CD4-positive, alpha-beta T cell treated with Interleukin-21 for 1 hour (primary cell): ENCODE measurements at regions not wholly inside any gene's neighbourhood (a gene's known extent, or its start where the extent isn't known, plus 50 kb on each side); places are given as distances from the start of the nearest gene placed in this dataset.

ENCODE experiments used
- DNase-seq: peaks from one replicate; pipeline ENCODE4 v3.0.0-alpha.2; 2020

DNA sequence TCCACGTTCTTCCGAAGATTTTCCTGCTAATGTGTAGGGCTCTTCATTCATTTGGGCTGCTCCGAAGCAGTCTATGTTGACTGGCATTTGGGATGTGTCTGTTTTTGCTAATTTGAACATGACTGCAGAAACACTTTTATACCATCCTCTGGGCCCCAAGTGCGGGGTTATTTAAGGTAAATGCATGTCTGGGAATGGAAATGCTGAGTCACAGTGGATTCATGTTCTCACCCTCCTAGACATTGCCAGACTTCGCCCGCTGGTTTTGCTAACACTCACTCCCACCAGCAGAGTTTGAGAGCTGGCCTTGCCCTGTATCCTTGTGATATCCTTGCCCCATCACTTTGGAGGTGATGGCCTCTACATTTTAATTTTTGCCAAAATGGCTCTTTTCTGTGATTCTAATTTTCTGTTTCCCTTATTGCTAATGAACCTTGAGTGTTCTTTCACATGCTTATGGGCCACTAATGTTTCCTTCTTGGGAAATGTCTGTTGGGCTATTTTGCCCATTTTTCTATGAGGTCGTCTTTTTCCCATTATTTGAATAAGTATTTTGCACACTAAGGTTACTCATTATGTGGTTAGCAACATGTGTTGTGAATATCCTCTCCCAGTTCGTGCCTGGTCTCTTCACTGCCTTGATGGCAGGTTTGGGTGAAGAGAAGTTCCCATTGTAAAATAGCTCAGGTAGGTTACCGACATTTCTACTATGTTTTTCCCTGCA lies 204.1 kb downstream of the GLI2 start:
- DNase-seq = no peak

DNA sequence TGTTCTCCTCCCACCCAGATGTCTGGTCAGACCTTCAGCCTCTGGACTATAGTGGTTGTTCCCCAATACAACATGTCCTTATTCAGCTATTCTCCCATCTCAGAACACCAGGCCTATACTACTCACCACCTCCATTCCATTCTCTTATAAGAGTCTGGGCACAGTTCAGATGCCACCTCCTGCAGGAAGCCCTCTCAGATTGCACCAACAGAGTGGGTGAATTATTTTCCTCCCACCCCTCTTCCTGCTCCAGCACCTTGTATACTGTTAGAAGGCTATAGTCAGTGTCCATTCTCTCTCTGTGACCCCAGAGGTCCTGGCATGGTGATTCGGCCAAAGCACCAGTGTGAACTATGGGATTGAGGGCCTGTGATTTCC lies 204.6 kb downstream of the GLI2 start:
- DNase-seq = no peak

DNA sequence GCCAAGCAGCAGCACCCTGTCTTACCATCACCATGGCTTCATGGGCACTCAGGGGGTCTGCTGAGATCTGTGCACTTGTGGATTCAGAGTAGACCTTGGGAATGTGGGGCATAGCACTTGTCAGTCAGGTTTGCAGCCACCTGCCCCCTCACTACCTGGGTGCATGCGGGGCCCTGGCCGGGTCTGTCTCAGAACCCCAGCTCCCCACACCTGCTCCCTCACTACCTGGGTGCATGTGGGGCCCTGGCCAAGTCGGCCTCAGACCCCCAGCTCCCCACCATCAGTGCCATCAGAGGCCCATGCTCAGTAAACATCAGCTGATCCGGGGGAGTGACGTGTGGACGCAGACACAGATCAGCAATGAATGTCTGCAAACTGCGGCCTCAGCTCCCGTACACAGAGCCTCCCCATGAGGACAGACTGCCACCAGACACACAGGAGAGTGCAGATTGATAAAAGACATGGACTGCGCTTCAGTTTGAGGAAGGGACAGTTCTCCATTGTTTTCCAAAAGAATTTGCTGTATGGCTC lies 205.1 kb downstream of the GLI2 start:
- no peak for DNase-seq

DNA sequence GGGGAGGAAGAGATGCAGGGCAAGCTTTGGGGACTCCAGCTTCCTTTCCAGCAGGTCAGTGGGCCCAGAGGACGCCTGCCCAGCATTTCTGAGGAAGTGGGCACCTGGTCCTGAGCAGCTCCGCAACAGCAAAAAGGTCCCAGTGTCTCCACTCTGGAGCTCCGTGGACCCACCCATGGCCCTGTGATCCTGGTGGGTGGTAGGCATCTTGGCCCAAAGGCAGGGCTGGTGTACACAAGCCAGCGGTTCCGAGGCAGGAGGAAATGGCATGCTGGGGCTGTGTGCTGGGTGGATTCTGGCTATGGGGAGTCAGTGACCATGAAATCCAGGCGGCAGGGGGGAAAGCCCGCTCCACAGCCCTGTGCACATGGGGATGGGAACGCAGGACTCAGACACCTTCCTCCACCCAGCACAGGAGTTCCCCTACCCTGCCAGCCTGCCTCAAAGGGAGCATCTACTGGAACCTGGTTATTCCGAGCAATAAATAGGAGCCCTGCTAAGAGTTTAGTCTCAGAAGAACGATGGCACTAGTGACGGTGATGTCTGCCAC lies 206.0 kb downstream of the GLI2 start:
- no peak for DNase-seq

DNA sequence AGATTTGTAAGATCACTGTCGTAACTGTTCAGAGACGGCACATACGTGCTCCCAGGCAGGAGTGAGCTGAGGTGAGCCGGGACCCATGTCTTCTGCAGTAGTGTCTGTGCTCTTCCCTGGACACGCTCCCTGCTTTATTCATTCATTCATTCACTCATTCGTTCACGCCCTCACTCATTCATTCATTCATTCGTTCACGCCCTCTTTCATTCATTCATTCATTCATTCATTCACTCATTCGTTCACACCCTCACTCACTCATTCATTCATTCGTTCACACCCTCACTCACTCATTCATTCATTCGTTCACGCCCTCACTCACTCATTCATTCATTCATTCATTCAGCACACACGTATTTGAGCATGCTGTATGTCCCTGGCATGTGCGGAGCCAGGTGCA lies 207.0 kb downstream of the GLI2 start:
- DNase-seq = no peak

DNA sequence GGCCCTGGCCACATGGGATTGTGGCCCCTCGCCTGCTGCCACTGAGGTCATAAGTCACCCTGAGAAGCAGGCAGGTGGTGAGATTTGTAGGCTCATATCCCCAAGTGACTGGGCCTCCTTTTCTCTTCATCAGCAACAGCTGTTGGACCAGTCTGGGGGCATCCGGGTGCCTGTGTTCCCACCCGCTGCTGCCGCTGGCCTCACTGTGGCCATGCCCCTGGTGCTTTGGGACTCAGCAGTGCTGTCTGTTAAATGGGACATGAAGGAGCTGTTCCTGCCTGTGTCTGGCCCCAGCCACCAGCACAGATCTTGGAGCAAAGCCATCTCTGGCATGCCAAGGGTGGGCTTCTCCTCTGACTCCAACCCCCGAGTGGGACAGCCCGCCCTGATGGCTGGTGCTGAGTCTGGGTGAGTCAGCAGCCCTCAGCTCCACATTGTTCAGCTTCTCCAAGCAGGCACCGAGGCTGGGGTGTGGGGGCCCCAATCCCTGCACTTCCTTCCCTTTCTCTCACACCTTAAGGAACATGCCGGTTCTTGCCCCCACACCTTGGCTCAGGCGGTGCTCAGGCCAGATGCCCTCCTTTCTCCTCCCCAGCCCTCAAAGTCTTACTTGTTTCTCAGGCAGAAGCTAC lies 207.9 kb downstream of the GLI2 start:
- DNase-seq = no peak

DNA sequence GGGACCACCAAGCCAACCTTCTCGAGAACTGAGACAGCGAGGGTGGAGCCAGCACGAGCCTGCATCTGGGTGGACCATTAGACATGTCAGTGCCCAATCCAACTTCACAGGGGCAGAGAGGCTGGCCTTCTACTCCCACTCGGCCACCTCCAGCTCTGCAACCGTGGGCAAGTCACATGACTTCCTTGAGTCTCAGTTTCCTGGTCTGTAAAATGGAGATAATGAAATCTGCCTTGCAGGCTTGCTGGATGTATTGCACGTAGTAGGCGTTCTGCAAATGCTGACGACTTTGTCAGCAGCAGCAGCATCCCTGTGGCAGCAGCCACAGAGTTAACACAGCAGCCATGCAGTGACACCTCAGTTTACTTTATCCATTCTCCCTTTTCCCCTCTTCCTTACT lies 208.9 kb downstream of the GLI2 start:
- no peak for DNase-seq

DNA sequence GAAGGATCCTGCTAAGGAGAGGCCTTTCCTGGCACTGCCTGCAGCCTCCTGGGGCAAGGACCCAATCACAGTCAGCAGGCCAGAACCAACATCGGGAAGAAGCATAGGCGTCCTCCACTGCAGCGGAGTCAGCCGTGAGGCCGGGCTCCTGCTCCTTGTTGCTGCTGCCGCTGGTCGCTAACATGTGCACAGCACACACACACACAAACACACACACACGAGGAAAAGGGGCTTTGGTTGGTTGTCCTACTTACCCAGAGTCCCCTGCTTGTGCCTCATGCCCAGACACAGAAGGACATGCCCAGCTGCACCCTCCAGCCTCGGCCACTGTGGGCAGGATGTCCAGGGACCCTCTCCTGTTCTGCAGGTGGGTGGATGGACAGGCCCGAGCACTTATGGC lies 209.4 kb downstream of the GLI2 start:
- DNase-seq = no peak

DNA sequence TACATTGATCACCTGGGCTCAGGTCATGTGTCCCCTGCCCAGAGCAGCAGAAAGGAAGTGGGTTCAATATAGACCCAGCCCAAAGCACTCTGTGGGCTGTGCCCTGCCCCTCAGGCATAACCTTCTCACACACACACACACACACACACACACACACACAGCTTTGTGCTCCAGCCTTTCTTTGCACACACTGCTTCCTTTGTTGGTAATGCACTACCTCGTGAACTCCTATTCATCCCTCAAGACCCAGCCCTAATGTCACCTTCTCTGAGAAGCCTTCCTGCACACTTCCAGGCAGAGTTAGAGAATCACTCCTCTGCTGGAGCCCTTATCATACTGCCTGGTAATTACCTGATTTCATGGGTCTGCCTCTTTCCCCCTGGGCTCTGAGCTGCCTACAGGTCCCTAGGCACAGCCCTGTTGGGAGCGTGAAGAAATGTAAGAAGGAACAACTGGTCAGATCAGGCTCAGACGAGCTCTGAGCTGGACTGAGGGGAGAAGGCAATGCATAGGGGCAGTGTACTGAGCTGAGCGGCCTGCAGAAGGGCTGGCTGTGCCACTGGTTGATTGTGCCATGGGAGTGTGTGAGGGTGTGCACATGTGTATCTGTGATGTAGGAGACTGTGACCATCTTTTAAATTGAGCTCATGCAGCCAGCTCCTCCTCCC lies 210.3 kb downstream of the GLI2 start:
- no peak for DNase-seq

DNA sequence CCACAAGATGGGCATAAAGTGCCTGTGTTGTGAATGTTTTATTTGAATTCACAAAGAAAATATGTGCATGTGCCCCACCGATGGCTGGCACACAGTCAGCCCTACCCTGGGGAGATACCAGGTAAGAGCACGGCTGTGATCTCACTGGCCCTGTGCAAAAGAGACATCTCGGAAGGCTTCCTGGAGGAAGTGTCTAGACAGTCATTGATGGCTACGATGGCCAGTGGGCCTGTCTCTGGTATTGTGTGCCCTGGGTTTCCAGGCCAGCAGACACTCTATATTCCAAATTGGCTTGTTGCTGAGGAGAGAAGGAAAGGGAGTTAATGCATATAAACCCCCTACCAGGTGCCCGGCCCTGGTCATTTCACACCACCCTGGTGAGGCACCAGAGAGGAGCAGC lies 211.7 kb downstream of the GLI2 start:
- no peak for DNase-seq

DNA sequence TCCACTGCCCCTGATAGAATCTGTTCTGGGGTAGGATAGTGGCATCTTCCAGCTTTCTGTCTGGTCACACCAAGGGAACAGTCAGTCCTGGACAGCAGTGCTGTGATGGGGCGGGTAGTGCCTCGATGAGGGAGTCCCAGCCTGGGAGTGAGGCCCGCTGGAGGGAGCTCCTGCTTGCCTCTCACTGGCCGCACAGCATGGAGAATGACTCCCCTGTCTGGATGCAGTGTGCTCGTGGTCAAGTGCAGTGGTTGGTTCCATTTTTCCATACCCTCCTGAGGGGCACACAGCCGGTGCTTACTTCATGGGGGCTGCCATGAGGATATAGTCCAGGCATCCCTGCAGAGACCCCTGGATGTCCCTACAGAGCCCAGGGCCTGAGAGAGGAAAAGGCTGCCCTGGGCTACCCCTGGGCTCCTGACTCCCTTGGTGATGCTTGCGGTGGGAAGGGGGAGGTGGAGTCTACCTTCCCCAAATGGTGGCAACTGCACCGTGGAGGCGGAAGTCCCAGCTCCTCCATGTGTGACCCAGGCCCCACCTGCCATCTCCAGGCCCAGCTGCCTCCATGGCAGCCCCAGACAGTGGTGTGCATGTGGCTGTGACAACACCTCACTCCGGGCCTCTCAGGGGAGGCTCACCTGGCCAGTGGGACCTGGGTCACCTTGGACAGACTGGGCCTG lies 212.5 kb downstream of the GLI2 start:
- DNase-seq = no peak

DNA sequence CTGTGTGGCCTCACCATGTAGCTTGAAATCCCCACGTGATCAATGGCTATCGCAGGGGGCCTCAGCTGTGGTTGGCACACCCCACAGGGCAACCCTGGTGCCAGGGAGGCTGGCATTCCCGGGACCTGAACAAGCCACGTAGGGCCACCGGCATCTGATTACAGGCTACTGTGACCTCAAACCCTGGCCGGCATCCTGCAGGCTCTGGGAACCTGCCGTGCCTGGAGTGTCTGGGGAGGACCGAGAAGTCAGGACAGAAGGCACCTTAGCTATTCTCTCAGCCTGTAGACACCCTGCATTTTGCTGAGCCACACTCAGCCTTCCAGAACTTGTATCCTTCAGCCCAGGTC lies 213.0 kb downstream of the GLI2 start:
- no peak for DNase-seq

DNA sequence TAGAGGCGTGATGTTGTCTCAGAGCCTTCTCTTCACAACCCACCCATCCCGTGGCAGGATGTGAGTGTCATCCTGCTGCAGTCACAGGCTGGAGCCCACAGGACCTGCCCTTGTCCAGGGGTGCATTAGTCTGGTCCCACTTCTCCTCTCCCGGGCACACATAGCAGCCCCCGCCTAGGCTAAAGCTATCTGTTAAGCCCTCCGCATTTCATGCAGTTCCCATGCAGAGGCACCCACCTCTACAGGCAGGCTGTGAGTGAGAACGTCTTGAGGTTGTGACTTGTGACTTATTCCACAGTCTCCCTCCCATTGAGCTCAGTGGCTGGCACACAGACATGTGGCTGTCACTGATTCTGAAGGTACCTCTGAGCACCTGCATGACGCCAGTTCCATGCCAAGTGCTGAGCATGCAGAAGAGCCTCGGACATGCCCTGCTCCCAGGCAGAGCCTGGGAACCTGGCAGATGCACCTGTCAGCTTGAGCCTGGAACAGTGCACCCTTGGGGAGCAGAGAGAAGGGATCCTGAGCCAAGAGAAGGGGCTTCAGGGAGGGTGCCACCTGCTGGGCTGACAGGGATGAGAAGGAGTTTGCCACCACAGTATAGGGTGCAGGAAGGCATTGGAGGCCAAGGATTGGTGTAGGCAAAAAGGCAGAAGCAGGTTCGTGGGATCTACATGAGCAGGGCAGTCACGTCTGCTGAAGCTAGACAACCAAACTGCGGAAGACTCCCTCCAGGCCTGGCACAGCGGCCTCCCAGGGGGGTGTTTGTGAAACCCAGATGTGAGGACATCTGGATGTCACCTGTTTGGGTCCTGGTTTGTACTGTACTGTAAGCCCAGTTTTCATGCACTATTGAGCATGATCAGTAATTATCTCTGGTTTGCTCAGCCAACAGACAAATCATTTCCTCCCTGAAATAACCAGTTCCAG lies 213.6 kb downstream of the GLI2 start:
- DNase-seq = no peak

DNA sequence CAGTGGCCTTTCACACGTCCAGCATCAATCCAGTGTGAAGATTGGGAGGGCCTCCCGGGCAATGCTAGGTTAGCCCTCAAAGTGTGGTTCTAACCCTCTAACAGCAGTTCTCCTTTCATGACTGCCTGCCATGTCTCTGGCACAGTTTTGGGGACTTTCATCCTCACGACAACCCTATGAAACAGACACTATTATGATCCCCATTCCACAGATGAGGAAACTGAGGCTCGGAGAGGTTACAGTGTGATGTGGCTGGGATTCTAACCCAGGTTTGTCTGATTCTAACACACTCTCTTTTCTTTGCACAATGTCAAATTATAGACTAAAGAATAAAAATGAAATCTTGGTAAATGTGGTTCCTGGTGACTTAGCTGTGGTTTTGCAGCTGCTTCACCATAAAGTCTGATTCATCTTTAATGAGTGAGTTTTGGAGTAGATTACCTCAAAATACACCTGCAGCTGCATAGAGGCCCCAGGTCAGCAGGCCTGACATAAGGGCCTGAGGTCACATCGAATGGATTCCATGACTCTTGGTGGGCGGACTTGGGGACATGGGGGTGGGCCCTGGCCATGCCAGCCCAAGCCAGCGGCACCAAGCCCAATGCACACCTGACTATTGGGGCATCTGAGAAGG lies 214.4 kb downstream of the GLI2 start:
- no peak for DNase-seq

DNA sequence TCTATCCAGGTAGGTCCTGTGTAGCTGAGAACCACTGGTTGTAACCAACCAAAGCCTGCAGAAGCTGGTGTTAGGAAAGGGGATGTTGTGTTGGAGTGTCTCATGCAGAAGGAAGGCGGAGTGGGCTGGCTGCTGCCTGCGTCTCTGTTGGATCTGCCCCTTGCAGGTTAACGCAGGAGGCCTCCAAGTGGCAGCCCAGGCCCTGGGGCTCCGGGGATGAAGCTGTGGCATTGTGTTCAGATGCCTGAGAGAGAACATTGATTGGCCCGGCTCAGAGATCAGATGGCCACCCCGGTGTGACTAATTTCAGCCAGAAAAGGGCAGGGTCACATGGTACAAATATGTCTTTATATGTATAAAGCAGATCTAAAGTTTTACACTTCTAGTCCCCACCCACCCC lies 216.0 kb downstream of the GLI2 start:
- DNase-seq = no peak

DNA sequence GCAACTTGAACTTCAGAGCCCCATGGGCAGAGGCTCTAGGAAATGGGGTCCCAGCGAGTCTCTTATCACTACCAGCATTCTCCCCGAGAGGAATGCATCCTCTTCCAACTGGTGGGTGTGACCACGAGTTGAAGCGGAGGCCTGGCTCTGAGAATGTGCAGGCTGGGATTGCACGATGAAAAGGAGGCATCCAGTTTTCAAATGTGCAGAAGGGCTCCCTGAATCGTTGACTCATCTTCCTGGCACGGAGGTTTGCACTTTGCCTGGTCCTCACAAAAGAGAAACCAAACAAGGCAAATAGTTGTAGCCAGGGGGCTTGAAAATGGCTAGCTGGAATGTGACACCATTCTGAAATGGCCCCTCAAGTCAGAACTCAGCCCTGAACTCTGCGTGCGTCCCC lies 216.7 kb downstream of the GLI2 start:
- no peak for DNase-seq

DNA sequence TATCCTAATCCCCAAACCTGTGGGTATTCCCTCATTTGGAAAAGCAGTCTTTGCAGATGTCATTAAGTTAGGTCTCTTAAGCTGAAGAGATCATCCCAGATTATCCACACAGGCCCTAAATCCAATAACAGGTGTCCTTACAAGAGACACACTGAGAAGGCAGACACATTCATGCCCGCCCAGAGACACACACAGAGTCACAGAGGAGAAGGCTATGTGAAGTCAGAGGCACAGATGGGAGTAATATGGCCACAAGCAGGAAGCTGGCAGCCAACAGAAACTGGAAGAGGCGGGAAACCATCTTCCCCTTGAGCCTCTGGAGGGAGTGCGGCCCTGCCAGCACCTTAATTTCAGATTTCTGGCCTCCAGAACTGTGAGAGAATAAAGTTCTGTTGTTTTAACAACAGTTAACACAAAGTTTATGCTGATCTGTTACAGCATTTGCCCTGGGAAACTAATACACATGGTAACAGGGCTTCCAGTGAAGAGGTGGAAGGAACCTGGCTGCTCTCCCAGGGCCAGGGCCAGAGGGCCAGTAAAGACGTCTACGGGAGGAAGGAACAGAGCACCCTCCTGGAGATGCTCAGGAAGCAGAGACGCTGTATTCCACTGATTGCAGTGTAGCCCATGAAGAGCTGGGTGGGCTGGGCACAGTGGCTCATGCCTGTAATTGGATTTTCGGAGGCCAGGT lies 217.5 kb downstream of the GLI2 start:
- DNase-seq = no peak

DNA sequence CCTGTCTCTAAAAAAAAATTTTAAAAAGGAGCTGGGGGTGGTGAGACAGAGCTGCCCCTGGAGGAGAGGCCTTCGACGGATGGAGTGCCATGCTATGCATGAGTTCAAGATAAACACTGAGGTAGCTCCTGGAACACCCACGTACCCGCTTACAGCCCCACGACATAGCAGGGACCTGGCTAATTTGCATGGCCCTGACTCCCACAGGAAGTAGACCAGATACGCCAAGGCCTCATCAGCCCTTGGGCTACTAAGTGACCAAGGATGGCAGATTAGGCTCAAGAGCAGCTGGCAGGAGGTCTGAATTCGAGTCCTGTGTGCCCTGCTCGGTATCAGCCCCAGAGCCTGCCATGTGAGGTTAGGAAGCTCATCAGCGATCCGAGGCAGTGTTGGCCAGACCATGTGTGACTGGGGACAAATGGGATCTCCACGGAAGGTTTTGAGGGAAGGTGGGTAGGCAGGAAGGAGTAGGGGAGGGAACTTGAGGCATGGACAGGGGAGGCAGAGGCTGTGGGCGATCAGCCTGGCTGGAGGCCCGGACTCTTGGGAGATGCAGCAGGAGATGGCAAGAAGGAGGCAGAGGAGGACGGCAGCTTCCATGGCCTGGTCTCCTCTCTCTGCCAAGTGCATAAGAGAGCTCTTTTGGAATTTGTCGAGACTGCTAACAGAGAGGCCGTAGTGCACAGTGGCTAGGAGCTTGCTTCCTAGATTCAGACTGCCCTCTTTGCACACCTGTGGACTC lies 218.3 kb downstream of the GLI2 start:
- DNase-seq = no peak

DNA sequence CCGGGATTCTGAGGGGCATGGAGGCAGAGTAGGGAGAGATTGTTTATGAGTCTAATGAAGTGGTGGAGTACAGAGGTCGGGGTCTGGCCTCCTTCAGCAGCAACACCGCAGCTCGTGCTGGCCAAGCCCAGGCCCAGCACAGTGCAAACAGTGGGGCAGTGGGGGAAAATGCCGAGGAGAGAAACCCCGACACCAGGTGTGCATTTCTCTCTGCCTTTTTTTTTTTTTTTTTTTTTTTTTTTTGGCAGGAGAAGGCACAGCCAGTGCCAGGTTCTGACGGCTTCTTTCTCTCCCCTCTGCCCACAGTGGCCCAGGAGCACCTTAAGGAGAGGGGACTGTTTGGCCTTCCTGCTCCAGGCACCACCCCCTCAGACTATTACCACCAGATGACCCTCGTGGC lies 219.3 kb downstream of the GLI2 start:
- DNase-seq = no peak

DNA sequence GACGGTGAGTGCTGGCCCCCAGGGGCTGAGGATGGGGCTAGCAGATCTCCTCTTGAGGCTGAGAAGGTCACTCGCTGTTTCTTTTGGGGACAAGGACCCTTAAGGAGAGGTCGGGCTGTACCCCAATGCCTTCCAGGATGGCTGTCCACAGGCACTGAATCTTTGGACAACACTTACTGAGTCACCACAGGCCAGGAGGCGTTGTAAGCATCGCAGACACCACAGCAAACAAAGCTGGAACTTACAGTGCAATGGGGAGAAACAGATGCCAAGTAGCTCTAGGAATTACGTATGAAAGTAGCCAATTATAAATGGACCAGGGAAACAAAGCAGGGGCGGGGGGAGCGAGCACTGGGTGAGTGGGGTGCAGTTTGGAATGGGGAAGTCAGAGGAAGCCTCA lies 219.8 kb downstream of the GLI2 start:
- no peak for DNase-seq
